ENCODE measurements at regions not wholly inside any gene's neighbourhood (a gene's known extent, or its start where the extent isn't known, plus 50 kb on each side); places are given as distances from the start of the nearest gene placed in this dataset.
"Not testable (repeated sequence)": the region's sequence is repeated elsewhere in the genome, so short reads cannot be mapped to it uniquely, and the experiment has no call there.

DNA sequence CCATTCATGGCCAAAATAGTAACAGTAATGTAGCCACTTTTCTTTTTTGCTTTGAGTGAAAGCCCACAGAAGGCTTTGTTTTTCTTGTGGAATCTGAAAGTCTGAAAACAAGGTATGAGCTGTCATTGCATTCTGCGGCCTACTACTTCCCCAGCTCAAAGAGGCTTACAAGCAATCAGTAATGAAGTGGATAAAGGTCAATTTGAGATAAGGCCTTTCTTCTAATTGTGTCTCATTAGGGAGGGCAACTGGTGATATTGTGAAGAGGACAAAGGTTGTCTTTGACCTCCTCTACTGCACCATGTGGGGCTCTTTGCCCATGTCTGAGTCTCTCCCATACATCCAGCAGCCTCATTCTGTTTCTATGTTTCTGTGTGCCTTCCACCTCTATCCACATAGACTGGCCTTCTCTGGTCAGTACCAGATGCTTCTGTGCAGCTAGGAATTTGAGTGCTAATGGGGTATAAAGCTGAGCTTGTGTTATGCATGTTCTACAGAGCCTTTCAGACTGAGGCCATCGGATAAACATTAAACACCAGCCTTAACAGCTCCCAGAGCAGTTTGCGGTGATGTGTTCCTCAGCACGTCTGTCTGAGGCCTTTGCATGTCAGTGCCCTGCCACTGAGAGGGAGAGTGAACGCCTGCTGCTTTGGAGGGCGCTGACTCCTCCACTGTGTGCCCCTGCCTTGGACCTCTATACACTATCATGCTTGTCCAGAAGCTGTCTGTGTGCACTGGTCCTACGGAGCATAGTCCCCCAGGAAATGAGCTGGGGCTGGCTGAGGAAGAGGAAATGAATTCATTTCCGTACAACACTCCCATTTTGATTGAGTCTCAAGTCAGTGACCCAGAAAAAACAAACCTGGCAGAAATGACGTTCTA is 80.2 kb downstream of the SH2D1A start:
- in situ Hi-C loops (cut with HindIII; ENCODE audit: low sequenced_read_pairs) = no loop called here
- no peak for DNase-seq (ENCODE audit: low read depth)
- TF ChIP-seq, protein P1, sequence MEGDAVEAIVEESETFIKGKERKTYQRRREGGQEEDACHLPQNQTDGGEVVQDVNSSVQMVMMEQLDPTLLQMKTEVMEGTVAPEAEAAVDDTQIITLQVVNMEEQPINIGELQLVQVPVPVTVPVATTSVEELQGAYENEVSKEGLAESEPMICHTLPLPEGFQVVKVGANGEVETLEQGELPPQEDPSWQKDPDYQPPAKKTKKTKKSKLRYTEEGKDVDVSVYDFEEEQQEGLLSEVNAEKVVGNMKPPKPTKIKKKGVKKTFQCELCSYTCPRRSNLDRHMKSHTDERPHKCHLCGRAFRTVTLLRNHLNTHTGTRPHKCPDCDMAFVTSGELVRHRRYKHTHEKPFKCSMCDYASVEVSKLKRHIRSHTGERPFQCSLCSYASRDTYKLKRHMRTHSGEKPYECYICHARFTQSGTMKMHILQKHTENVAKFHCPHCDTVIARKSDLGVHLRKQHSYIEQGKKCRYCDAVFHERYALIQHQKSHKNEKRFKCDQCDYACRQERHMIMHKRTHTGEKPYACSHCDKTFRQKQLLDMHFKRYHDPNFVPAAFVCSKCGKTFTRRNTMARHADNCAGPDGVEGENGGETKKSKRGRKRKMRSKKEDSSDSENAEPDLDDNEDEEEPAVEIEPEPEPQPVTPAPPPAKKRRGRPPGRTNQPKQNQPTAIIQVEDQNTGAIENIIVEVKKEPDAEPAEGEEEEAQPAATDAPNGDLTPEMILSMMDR (IDR thresholded peaks at IDR 0.05; ENCODE audit: low read depth, low read length, missing control alignments) = no peak
- H3K4me3 ChIP-seq (ENCODE audit: low read depth, low read length) = no peak overlapping the region

DNA sequence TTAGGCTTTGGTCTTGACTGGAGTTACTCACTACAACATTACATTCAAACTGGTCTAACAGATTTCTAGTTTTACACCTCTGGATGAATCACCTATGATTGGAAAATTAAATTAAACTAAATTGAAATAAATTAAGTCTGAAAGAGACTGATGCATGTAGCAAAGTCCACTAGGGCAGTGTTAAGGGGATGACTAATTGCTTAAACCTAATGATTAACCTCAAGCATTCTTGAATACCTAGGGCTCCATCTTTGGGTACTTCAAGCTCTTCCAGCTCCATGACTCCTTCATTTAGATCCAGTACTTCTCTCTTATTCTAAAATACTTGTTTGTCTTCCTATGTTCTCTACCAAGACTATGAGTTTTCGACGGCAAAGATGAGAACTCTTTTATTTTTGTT is 86.8 kb downstream of the SH2D1A start:
- no peak overlapping the region for H3K4me3 ChIP-seq (ENCODE audit: low read depth, low read length)

DNA sequence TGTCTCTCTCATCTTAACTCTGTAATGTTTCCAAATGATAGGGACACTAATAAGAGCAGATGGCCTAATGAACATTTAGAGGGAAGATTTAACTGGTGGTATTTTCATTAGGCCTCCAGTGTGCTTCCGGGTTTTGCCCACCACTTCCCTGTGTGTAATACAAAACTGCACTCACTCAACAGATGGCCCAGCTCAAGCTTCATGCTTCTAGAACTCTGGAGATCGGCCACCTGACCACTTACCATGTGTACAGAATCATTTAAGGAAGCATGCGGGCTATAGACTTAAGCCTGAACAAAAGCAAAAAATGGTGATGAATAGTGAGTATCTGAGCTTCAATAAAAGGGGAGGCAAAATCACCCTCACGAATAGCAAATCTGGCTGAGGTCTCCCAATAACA is 89.3 kb downstream of the SH2D1A start:
- H3K4me3 ChIP-seq (ENCODE audit: low read depth, low read length) = no peak overlapping the region
- TF ChIP-seq, protein P1 (IDR thresholded peaks at IDR 0.05; ENCODE audit: low read depth, low read length, missing control alignments) = no peak
- in situ Hi-C loops (cut with HindIII; ENCODE audit: low sequenced_read_pairs) = no loop called here
- DNase-seq (ENCODE audit: low read depth) = no peak

More for the DNA sequence above, 86.8 kb downstream of the SH2D1A start:
- TF ChIP-seq, protein P1 (IDR thresholded peaks at IDR 0.05; ENCODE audit: low read depth, low read length, missing control alignments) = no peak
- in situ Hi-C loops (cut with HindIII; ENCODE audit: low sequenced_read_pairs) = no loop called here
- DNase-seq (ENCODE audit: low read depth) = no peak

DNA sequence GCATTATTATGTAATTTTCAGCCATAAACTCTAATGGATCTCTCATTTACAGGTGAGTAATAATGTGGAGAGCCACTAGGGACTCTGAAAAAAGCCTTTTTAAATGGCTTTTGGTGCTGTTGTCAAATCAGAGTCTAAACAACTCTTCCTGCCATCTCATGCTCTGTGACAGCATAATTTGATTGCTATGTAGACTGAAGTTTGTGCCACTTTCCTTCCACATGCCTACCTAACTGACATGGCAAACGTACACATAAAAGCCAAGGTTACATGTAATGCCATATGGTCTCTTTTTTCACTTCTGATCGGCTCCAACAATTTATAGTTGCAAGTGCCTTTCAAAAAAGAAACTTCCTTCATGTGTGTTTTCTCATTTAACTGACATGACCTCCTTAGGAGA is 94.3 kb downstream of the SH2D1A start:
- H3K4me3 ChIP-seq (ENCODE audit: low read depth, low read length) = no peak overlapping the region
- no peak for DNase-seq (ENCODE audit: low read depth)
- in situ Hi-C loops (cut with HindIII; ENCODE audit: low sequenced_read_pairs) = no loop called here
- TF ChIP-seq, protein P1 (IDR thresholded peaks at IDR 0.05; ENCODE audit: low read depth, low read length, missing control alignments) = no peak

DNA sequence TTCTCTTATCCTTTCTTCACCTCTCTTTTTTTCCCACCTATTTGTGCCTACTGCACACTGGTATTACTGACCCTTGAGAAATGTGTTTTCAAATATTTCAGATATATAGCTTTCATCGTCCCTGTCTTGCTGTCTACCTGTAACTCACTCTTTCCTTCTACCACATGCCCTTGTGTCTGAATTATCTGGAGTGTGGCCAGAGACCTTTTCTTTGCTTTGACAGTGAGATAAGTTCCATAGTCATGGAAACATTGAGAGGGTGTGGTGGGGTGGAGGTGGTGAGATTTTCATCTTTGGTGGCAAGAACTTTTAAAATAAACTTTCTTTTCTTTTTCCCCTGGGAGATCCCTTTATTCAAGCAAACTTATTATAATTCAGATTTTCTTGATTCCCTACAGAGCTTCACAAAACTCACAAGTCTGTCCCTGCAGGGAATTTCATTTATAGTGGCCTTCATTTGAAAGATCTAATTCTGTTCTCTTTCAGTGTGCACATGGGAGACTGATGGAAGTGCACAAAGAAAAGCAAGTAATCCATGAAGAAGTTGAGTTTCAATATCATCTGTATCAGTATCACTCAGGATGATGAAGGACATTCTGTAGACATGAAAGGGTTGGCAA is 95.7 kb downstream of the SH2D1A start:
- in situ Hi-C loops (cut with HindIII; ENCODE audit: low sequenced_read_pairs) = no loop called here
- DNase-seq (ENCODE audit: low read depth) = no peak
- TF ChIP-seq, protein P1 (IDR thresholded peaks at IDR 0.05; ENCODE audit: low read depth, low read length, missing control alignments) = no peak
- H3K4me3 ChIP-seq (ENCODE audit: low read depth, low read length) = no peak overlapping the region

DNA sequence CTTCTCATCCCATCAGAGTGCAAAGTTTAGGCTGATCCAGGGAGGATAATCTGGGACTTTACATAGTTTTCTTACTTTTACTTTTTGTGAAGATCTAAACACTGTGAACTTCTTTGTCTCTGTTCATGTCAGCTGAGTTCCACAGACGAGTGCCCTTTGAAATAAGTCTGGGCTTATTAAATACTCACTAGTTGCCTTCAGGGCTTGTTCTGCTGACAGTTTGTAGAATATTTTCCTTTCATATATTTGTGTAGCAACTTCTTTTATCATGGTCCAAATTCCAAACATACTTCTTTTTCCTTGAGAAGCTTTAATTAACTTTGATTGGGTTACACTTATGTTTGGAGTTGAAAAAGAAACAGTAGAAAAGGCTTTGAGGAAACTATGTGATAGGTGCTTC is 109.6 kb downstream of the SH2D1A start:
- H3K4me3 ChIP-seq (ENCODE audit: low read depth, low read length) = no peak overlapping the region
- no peak for DNase-seq (ENCODE audit: low read depth)
- in situ Hi-C loops (cut with HindIII; ENCODE audit: low sequenced_read_pairs) = no loop called here
- TF ChIP-seq, protein P1 (IDR thresholded peaks at IDR 0.05; ENCODE audit: low read depth, low read length, missing control alignments) = no peak

DNA sequence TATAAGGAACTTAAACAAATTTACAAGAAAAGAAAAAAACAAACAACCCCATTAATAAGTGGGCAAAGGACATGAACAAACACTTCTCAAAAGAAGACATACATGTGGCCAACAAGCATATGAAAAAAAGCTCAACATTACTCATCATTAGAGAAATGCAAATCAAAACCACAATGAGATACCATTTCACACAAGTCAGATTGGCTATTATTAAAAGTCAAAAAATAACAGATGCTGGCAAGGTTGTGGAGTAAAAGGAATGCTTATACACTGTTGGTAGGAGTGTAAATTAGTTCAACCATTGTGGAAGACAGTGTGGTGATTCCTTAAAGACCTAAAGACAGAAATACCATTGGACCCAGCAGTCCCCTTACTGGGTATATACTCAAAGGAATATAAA is 113.5 kb downstream of the SH2D1A start:
- DNase-seq (ENCODE audit: low read depth); in situ Hi-C loops (cut with HindIII; ENCODE audit: low sequenced_read_pairs); H3K4me3 ChIP-seq (ENCODE audit: low read depth, low read length): not testable (repeated sequence)
